Stomach (tissue), 8 donors: ENCODE measurements at regions not wholly inside any gene's neighbourhood (a gene's known extent, or its start where the extent isn't known, plus 50 kb on each side); places are given as distances from the start of the nearest gene placed in this dataset.
A peak's percentile ranks its signal among the peaks of the same experiment; 100 is the strongest.

Experiments
- DNase-seq, 2 donors: peaks; one replicate each; pipeline versions ENCODE4 v3.0.0 to v3.0.0-alpha.2; 2013 to 2019
- H3K27ac ChIP-seq, 5 donors: fragments of 200-600 bp in 4 of 5; sonication (generic) in 4 of 5; one replicate each; pipeline ENCODE4 v1.5.1; 2013 to 2019; ENCODE audit warnings: mild to moderate bottlenecking in 1 of 5, moderate library complexity in 1 of 5
- H3K27me3 ChIP-seq, 3 donors: fragments of 200-600 bp; sonication (generic); one replicate each; pipeline ENCODE4 v1.5.1; 2017 to 2019; ENCODE audit warnings: mixed run types in 1 of 3
- H3K36me3 ChIP-seq, 4 donors: fragments of 200-600 bp; sonication (generic); 1 replicate in 3 of 4; 2 replicates in 1 of 4; pipeline ENCODE4 v1.5.1; 2016 to 2019
- H3K4me1 ChIP-seq, 4 donors: fragments of 200-600 bp; sonication (generic); one replicate each; pipeline ENCODE4 v1.5.1; 2016 to 2019
- H3K4me3 ChIP-seq, 4 donors: fragments of 200-600 bp; sonication (generic) in 3 of 4; one replicate each; pipeline ENCODE4 v1.5.1; 2016 to 2019; ENCODE audit warnings: mild to moderate bottlenecking in 1 of 4
- H3K9me3 ChIP-seq, 4 donors: fragments of 200-600 bp; sonication (generic); one replicate each; pipeline ENCODE4 v1.5.1; 2016 to 2019
- EP300 ChIP-seq: sonication (generic); formaldehyde crosslinking; IDR thresholded peaks from one replicate; pipeline ENCODE4 v1.6.1; 2017; ENCODE audit warnings: antibody characterized with exemption
- POLR2A ChIP-seq, 4 donors: fragments of 450-650 bp; IDR thresholded peaks; one replicate each; pipeline ENCODE4 v1.6.1; 2016; ENCODE audit warnings: antibody characterized with exemption in 4 of 4, control low read depth in 2 of 4, mild to moderate bottlenecking in 1 of 4, moderate library complexity in 1 of 4
- POLR2AphosphoS5 ChIP-seq, 3 donors: sonication (generic); formaldehyde crosslinking; IDR thresholded peaks; one replicate each; pipeline ENCODE4 v1.6.1; 2016; ENCODE audit warnings: antibody characterized with exemption in 3 of 3
- WGBS, 5 donors: extraction: QIAGEN DNeasy Blood & Tissue Kit in 3 of 5; methylation state at CpG; one replicate each; pipeline versions ENCODE4 v1.1.5 to v1.1.7; 2013 to 2018; 5-methylcytosine and 5-hydroxymethylcytosine counted together
- intact Hi-C: fragments of 100-400 bp; cut with DNase I; formaldehyde crosslinking; loops from one replicate; pipeline ENCODE4 v1.15.1; 2023; ENCODE audit warnings: low total_unique reads
- TF ChIP-seq, protein P1 (sequence below), 7 experiments: fragments of 450-650 bp in 4 of 7; fragments of 200-600 bp in 3 of 7; sonication (generic) in 3 of 7; IDR thresholded peaks; one replicate each; pipeline ENCODE4 v1.5.1; 2016 to 2019; ENCODE audit warnings: antibody characterized with exemption in 7 of 7, control low read depth in 2 of 7, mild to moderate bottlenecking in 1 of 7
- donor health status: healthy with polysubstance abuse.
- donor health status: Bipolar disorder and iron deficiency.
- donor health status: healthy.

GRCh38 chr4:97360733-97361132 lies 782.5 kb downstream of the STPG2 start:
- no peaks in the 10 kb centered on the region for H3K4me1 ChIP-seq
- H3K36me3 ChIP-seq = no peaks in the 10 kb centered on the region
- H3K27me3 ChIP-seq = no peaks in the 10 kb centered on the region
- DNase-seq = no peak
- H3K4me3 ChIP-seq = no peak overlapping the region
- H3K9me3 ChIP-seq = peaks cover 0 to 33% (median 26%) of the 10 kb centered on the region in 4 donors
- no peak for TF ChIP-seq POLR2AphosphoS5 (IDR thresholded peaks at IDR 0.05)
- TF ChIP-seq POLR2A (IDR thresholded peaks at IDR 0.05) = no peak
- TF ChIP-seq, protein P1, sequence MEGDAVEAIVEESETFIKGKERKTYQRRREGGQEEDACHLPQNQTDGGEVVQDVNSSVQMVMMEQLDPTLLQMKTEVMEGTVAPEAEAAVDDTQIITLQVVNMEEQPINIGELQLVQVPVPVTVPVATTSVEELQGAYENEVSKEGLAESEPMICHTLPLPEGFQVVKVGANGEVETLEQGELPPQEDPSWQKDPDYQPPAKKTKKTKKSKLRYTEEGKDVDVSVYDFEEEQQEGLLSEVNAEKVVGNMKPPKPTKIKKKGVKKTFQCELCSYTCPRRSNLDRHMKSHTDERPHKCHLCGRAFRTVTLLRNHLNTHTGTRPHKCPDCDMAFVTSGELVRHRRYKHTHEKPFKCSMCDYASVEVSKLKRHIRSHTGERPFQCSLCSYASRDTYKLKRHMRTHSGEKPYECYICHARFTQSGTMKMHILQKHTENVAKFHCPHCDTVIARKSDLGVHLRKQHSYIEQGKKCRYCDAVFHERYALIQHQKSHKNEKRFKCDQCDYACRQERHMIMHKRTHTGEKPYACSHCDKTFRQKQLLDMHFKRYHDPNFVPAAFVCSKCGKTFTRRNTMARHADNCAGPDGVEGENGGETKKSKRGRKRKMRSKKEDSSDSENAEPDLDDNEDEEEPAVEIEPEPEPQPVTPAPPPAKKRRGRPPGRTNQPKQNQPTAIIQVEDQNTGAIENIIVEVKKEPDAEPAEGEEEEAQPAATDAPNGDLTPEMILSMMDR (IDR thresholded peaks at IDR 0.05) = no peak
- no peak for TF ChIP-seq EP300
- H3K27ac ChIP-seq = no peak overlapping the region
- intact Hi-C loops = no loop called here

DNA sequence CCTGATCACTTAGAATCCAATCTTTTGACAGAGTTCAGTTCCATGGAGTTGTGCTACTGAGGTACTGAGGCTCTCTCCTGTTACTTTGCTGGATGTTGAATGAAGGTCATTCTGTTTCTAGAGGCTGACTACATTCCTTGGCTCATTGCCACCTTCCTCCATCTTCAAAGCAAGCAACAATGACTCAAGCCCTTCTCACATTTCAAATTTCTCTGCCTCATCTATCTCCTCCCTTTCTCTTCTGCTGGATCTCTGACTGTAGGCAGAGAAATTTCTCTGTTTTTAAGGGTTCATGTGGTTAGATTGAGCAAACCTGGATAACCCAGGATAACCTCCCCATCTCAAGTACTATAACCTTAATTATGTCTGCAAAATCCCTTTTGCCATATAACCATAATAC lies 775.4 kb downstream of the STPG2 start:
- peak in 1 of 2 donors; percentile 2 for DNase-seq
- Histone ChIP-seq H3K9me3 (peaks cover 0 to 15% (median 7%) of the 10 kb centered on the region in 4 donors), H3K27ac (no peak overlapping the region), H3K4me1 (no peaks in the 10 kb centered on the region), H3K36me3 (no peaks in the 10 kb centered on the region), H3K27me3 (no peaks in the 10 kb centered on the region), H3K4me3 (no peak overlapping the region)
- intact Hi-C loops = no loop called here
- TF ChIP-seq POLR2A (IDR thresholded peaks at IDR 0.05) = no peak
- TF ChIP-seq POLR2AphosphoS5 (IDR thresholded peaks at IDR 0.05) = no peak
- TF ChIP-seq, protein P1 (IDR thresholded peaks at IDR 0.05) = no peak
- no peak for TF ChIP-seq EP300

DNA sequence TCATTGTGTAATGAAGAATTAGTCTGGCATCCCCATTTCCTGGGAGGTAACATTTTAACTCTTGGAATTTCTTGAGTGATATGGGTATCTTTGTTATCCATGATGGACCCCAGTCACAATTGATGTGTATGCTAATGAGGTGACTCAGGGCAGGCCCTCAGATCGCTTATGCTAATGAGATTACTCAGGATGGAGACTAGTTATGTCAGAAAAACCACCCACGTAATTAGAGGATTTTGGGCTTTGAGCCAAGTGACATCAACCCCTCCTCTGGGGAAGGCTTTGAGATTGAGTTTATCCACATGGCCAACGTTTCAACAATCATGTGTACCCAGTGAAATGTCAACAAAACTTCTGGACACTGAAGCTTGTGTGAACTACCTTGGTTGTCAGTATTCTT lies 772.7 kb downstream of the STPG2 start:
- 37 to 52% (median 42%) methylated on average over 3 of the region's 3 CpGs for WGBS, 5 donors
- no peaks in the 10 kb centered on the region for H3K27me3 ChIP-seq

GRCh38 chr4:97374526-97374925 lies 768.8 kb downstream of the STPG2 start:
- TF ChIP-seq, protein P1 (IDR thresholded peaks at IDR 0.05) = no peak
- TF ChIP-seq EP300 (no peak), POLR2A (IDR thresholded peaks at IDR 0.05) (no peak), POLR2AphosphoS5 (IDR thresholded peaks at IDR 0.05) (no peak)
- H3K9me3 ChIP-seq = peaks cover 0 to 10% (median 2%) of the 10 kb centered on the region in 4 donors
- intact Hi-C loops = no loop called here
- H3K27me3 ChIP-seq = no peaks in the 10 kb centered on the region
- H3K4me3 ChIP-seq = no peak overlapping the region
- DNase-seq = no peak
- no peak overlapping the region for H3K27ac ChIP-seq
- H3K36me3 ChIP-seq = no peaks in the 10 kb centered on the region
- no peaks in the 10 kb centered on the region for H3K4me1 ChIP-seq
- WGBS, 5 donors = 60 to 71% (median 63%) methylated on average over 1 of the region's 1 CpG

More for the DNA sequence above, 772.7 kb downstream of the STPG2 start:
- H3K9me3 ChIP-seq = peaks cover 0 to 12% (median 4%) of the 10 kb centered on the region in 4 donors
- no peak overlapping the region for H3K27ac ChIP-seq
- no peaks in the 10 kb centered on the region for H3K36me3 ChIP-seq
- H3K4me3 ChIP-seq = no peak overlapping the region
- intact Hi-C loops = no loop called here
- no peaks in the 10 kb centered on the region for H3K4me1 ChIP-seq
- TF ChIP-seq POLR2A (IDR thresholded peaks at IDR 0.05) (no peak), POLR2AphosphoS5 (IDR thresholded peaks at IDR 0.05) (no peak), EP300 (no peak)
- TF ChIP-seq, protein P1 (IDR thresholded peaks at IDR 0.05) = no peak
- no peak for DNase-seq
